HL-60 (cell line): ENCODE measurements at regions not wholly inside any gene's neighbourhood (a gene's known extent, or its start where the extent isn't known, plus 50 kb on each side); places are given as distances from the start of the nearest gene placed in this dataset.

Experiments
- CTCF ChIP-seq: IDR thresholded peaks from one replicate; pipeline ENCODE4 v1.5.1; 2011; ENCODE audit warnings: low read length, control low read depth, inconsistent platforms; ENCODE audit not compliant: insufficient read depth
- POLR2AphosphoS5 ChIP-seq: IDR thresholded peaks from 2 replicates; pipeline ENCODE4 v1.6.1; 2012; ENCODE audit warnings: low read depth
- SPI1 ChIP-seq: IDR thresholded peaks from 2 replicates; pipeline ENCODE4 v1.6.1; 2012; ENCODE audit warnings: low read depth, mild to moderate bottlenecking, borderline replicate concordance
- TF ChIP-seq, protein P1 (sequence below): IDR thresholded peaks from 2 replicates; pipeline ENCODE4 v1.6.1; 2012; ENCODE audit warnings: low read depth; ENCODE audit not compliant: insufficient replicate concordance

GRCh38 chr10:24012249-24012803 lies 196.6 kb upstream of the KIAA1217 start:
- TF ChIP-seq CTCF (no peak), POLR2AphosphoS5 (no peak), SPI1 (no peak)
- TF ChIP-seq, protein P1, sequence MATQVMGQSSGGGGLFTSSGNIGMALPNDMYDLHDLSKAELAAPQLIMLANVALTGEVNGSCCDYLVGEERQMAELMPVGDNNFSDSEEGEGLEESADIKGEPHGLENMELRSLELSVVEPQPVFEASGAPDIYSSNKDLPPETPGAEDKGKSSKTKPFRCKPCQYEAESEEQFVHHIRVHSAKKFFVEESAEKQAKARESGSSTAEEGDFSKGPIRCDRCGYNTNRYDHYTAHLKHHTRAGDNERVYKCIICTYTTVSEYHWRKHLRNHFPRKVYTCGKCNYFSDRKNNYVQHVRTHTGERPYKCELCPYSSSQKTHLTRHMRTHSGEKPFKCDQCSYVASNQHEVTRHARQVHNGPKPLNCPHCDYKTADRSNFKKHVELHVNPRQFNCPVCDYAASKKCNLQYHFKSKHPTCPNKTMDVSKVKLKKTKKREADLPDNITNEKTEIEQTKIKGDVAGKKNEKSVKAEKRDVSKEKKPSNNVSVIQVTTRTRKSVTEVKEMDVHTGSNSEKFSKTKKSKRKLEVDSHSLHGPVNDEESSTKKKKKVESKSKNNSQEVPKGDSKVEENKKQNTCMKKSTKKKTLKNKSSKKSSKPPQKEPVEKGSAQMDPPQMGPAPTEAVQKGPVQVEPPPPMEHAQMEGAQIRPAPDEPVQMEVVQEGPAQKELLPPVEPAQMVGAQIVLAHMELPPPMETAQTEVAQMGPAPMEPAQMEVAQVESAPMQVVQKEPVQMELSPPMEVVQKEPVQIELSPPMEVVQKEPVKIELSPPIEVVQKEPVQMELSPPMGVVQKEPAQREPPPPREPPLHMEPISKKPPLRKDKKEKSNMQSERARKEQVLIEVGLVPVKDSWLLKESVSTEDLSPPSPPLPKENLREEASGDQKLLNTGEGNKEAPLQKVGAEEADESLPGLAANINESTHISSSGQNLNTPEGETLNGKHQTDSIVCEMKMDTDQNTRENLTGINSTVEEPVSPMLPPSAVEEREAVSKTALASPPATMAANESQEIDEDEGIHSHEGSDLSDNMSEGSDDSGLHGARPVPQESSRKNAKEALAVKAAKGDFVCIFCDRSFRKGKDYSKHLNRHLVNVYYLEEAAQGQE = no peak
